ENCODE measurements at regions not wholly inside any gene's neighbourhood (a gene's known extent, or its start where the extent isn't known, plus 50 kb on each side); places are given as distances from the start of the nearest gene placed in this dataset.

DNA sequence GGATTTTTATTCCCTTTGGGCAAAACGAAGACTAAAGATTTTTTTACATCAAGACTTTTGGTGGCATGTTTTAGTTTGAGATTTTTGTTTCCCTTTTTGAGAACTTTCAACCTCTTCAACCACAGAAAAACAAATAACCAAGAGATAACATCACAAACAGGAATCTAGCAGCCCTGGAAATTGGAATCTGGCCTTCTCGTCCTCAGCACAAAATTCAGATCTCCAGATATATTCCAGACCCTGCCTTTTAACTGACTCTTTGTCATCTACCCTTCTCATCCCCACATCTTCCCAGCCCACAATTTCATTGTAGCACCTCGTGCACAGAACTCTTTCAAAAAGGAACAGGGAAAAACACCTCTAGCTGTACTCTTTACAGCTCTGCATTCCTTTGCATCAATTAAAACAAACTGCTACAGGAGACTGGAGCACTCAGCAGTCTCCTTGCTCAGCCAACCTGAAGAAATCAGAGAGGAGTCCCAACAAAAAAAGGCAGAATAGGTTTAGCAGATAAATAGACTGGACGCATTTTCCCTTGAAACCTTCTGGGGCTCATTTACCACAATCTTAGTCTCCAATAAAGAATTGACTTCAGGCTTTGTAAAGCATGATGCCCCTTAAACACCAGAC is 251.0 kb downstream of the TTLL7 start:
- TF ChIP-seq, protein P1, sequence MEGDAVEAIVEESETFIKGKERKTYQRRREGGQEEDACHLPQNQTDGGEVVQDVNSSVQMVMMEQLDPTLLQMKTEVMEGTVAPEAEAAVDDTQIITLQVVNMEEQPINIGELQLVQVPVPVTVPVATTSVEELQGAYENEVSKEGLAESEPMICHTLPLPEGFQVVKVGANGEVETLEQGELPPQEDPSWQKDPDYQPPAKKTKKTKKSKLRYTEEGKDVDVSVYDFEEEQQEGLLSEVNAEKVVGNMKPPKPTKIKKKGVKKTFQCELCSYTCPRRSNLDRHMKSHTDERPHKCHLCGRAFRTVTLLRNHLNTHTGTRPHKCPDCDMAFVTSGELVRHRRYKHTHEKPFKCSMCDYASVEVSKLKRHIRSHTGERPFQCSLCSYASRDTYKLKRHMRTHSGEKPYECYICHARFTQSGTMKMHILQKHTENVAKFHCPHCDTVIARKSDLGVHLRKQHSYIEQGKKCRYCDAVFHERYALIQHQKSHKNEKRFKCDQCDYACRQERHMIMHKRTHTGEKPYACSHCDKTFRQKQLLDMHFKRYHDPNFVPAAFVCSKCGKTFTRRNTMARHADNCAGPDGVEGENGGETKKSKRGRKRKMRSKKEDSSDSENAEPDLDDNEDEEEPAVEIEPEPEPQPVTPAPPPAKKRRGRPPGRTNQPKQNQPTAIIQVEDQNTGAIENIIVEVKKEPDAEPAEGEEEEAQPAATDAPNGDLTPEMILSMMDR (IDR thresholded peaks at IDR 0.05; ENCODE audit: low read length), result no peak
- TF ChIP-seq EZH2 (IDR thresholded peaks at IDR 0.05; ENCODE audit: borderline replicate concordance, low read length), result no peak
- Histone ChIP-seq H3K27ac (ENCODE audit: low read depth, low read length, poor library complexity, severe bottlenecking) (peak overlapping the region; percentile 28), H3K4me2 (ENCODE audit: low read length) (no peak overlapping the region), H3K79me2 (ENCODE audit: insufficient read depth, low read length) (no peaks in the 10 kb centered on the region), H3K9me3 (ENCODE audit: low read length) (no peaks in the 10 kb centered on the region), H2AFZ (ENCODE audit: low read length) (0 out of 2 replicates have a peak overlapping the region, but pooled peaks have one; percentile 10), H3K9me2 (ENCODE audit: low read depth, low read length) (no peaks in the 10 kb centered on the region), H4K20me1 (ENCODE audit: insufficient read depth, low read length) (no peaks in the 10 kb centered on the region), H3K4me1 (ENCODE audit: insufficient read depth, low read length, severe bottlenecking) (peaks cover 53% of the 10 kb centered on the region), H3K4me3 (ENCODE audit: low read depth, low read length, poor library complexity, severe bottlenecking) (no peak overlapping the region), H3K27me3 (ENCODE audit: insufficient read depth, low read length) (no peaks in the 10 kb centered on the region), H3K9ac (ENCODE audit: low read length) (no peak overlapping the region), H3F3A (ENCODE audit: insufficient read depth, low read length) (no peaks in the 10 kb centered on the region), H3K36me3 (ENCODE audit: insufficient read depth, low read length) (no peaks in the 10 kb centered on the region)

DNA sequence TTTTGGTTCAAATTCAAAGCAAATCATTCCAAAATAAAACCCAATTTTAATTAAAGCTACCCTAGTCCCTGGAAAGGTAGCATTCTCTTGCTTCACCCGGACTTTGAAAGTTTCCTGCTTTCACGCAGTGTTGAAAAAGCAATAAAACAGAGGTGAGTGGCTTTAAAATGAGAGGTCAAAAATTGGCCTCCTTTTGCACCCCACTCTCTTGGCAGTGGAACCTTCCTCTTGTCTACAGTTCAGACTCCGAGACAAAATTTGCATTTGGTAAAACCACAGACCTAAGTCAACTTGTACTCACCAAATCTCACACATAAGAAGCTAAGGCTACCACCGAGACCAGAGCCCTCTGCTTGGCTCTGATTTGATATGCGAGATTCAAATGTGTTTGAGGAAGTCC is 252.7 kb downstream of the TTLL7 start:
- TF ChIP-seq, protein P1 (IDR thresholded peaks at IDR 0.05; ENCODE audit: low read length), result no peak
- no peak for TF ChIP-seq EZH2 (IDR thresholded peaks at IDR 0.05; ENCODE audit: borderline replicate concordance, low read length)
- Histone ChIP-seq H3K79me2 (ENCODE audit: insufficient read depth, low read length) (no peaks in the 10 kb centered on the region), H3K9me2 (ENCODE audit: low read depth, low read length) (no peaks in the 10 kb centered on the region), H3K4me3 (ENCODE audit: low read depth, low read length, poor library complexity, severe bottlenecking) (peak overlapping the region; percentile 15), H3K36me3 (ENCODE audit: insufficient read depth, low read length) (no peaks in the 10 kb centered on the region), H3K4me1 (ENCODE audit: insufficient read depth, low read length, severe bottlenecking) (peaks cover 70% of the 10 kb centered on the region), H3F3A (ENCODE audit: insufficient read depth, low read length) (no peaks in the 10 kb centered on the region), H2AFZ (ENCODE audit: low read length) (peak overlapping the region; percentile 15; the same call in 1 of the 2 replicates), H3K27ac (ENCODE audit: low read depth, low read length, poor library complexity, severe bottlenecking) (peak overlapping the region; percentile 61), H3K9ac (ENCODE audit: low read length) (no peak overlapping the region), H3K27me3 (ENCODE audit: insufficient read depth, low read length) (no peaks in the 10 kb centered on the region), H3K9me3 (ENCODE audit: low read length) (no peaks in the 10 kb centered on the region), H4K20me1 (ENCODE audit: insufficient read depth, low read length) (no peaks in the 10 kb centered on the region), H3K4me2 (ENCODE audit: low read length) (peak overlapping the region; percentile 44)

DNA sequence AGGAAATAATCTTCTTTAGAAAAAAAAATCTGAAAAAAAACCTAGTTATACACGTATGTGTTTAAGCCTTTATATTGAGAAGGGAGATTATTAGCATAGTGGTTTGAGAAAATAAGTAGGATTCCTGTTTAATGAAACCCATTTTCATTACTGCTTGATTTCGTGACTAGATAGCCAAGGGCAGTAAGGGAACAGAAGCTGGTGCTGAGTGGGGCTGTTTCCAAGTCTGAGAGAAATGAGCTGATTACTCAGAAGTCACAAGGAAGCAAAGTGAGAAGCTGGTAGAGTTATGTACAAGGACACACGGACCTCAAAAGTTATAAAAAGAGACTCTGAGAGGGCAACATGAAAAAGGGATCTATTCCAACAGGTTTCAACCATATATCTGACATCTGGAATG is 256.5 kb downstream of the TTLL7 start:
- no peak for TF ChIP-seq EZH2 (IDR thresholded peaks at IDR 0.05; ENCODE audit: borderline replicate concordance, low read length)
- TF ChIP-seq, protein P1 (IDR thresholded peaks at IDR 0.05; ENCODE audit: low read length), result no peak
- Histone ChIP-seq H3K27me3 (ENCODE audit: insufficient read depth, low read length) (no peaks in the 10 kb centered on the region), H3K4me1 (ENCODE audit: insufficient read depth, low read length, severe bottlenecking) (peaks cover 73% of the 10 kb centered on the region), H4K20me1 (ENCODE audit: insufficient read depth, low read length) (no peaks in the 10 kb centered on the region), H3K4me3 (ENCODE audit: low read depth, low read length, poor library complexity, severe bottlenecking) (no peak overlapping the region), H3F3A (ENCODE audit: insufficient read depth, low read length) (no peaks in the 10 kb centered on the region), H3K79me2 (ENCODE audit: insufficient read depth, low read length) (no peaks in the 10 kb centered on the region), H2AFZ (ENCODE audit: low read length) (no peak overlapping the region), H3K27ac (ENCODE audit: low read depth, low read length, poor library complexity, severe bottlenecking) (peak overlapping the region; percentile 11), H3K9me2 (ENCODE audit: low read depth, low read length) (no peaks in the 10 kb centered on the region), H3K36me3 (ENCODE audit: insufficient read depth, low read length) (no peaks in the 10 kb centered on the region), H3K4me2 (ENCODE audit: low read length) (no peak overlapping the region), H3K9me3 (ENCODE audit: low read length) (no peaks in the 10 kb centered on the region), H3K9ac (ENCODE audit: low read length) (no peak overlapping the region)
